CD4-positive, CD25-positive, alpha-beta regulatory T cell (primary cell): ENCODE measurements at regions not wholly inside any gene's neighbourhood (a gene's known extent, or its start where the extent isn't known, plus 50 kb on each side); places are given as distances from the start of the nearest gene placed in this dataset.

Source experiments
- ATAC-seq, 2 donors: fragments of 150-1000 bp; cut with Tn5 transposase; one replicate each; pipeline ENCODE4 v1.10.0; 2021; ENCODE audit warnings: low read depth in 2 of 2, moderate number of reproducible peaks in 2 of 2, moderate library complexity in 1 of 2
- DNase-seq, 3 donors: peaks; one replicate each; pipeline versions ENCODE4 v3.0.0 to v3.0.0-alpha.2; 2012 to 2022; ENCODE audit warnings: mixed read lengths in 1 of 3
- H3K27ac ChIP-seq: one replicate; pipeline ENCODE4 v1.7.0; 2013; ENCODE audit warnings: mild to moderate bottlenecking, low read length; ENCODE audit not compliant: insufficient read depth, poor library complexity, severe bottlenecking
- H3K27me3 ChIP-seq: one replicate; pipeline ENCODE4 v1.7.0; 2013; ENCODE audit warnings: low read length; ENCODE audit not compliant: control insufficient read depth, insufficient read depth
- H3K36me3 ChIP-seq: one replicate; pipeline ENCODE4 v1.7.0; 2013; ENCODE audit warnings: mild to moderate bottlenecking, low read length, moderate library complexity; ENCODE audit not compliant: control insufficient read depth, insufficient read depth
- H3K4me1 ChIP-seq: 2 replicates; pipeline ENCODE4 v1.7.0; 2013; ENCODE audit warnings: mild to moderate bottlenecking, low read length; ENCODE audit not compliant: insufficient read depth, control insufficient read depth, poor library complexity, severe bottlenecking
- H3K4me3 ChIP-seq: one replicate; pipeline ENCODE4 v1.7.0; 2013; ENCODE audit warnings: low read depth, mild to moderate bottlenecking, low read length, moderate library complexity
- H3K9me3 ChIP-seq, 2 experiments: 1 replicate in 1 of 2; 2 replicates in 1 of 2; pipeline ENCODE4 v1.7.0; 2013; ENCODE audit warnings: low read length in 2 of 2, mild to moderate bottlenecking in 1 of 2, moderate library complexity in 1 of 2; ENCODE audit not compliant: control insufficient read depth in 2 of 2
- H3K27ac Mint-ChIP-seq, 3 donors: one replicate each; pipeline ENCODE4 v1.8.0; 2020 to 2022; ENCODE audit warnings: mild to moderate bottlenecking in 3 of 3, mixed read lengths in 3 of 3, moderate library complexity in 2 of 3
- H3K27me3 Mint-ChIP-seq: one replicate; pipeline ENCODE4 v1.8.0; 2022; ENCODE audit warnings: mild to moderate bottlenecking, mixed read lengths
- H3K36me3 Mint-ChIP-seq: one replicate; pipeline ENCODE4 v1.8.0; 2020; ENCODE audit warnings: mixed read lengths
- H3K4me1 Mint-ChIP-seq, 4 donors: one replicate each; pipeline ENCODE4 v1.8.0; 2020 to 2022; ENCODE audit warnings: mixed read lengths in 4 of 4, mild to moderate bottlenecking in 1 of 4
- H3K4me3 Mint-ChIP-seq, 4 donors: one replicate each; pipeline ENCODE4 v1.8.0; 2020 to 2022; ENCODE audit warnings: mild to moderate bottlenecking in 4 of 4, mixed read lengths in 4 of 4, moderate library complexity in 3 of 4
- H3K9me3 Mint-ChIP-seq, 7 donors: one replicate each; pipeline ENCODE4 v1.8.0; 2020 to 2022; ENCODE audit warnings: mixed read lengths in 7 of 7, mild to moderate bottlenecking in 3 of 7, moderate library complexity in 2 of 7

DNA sequence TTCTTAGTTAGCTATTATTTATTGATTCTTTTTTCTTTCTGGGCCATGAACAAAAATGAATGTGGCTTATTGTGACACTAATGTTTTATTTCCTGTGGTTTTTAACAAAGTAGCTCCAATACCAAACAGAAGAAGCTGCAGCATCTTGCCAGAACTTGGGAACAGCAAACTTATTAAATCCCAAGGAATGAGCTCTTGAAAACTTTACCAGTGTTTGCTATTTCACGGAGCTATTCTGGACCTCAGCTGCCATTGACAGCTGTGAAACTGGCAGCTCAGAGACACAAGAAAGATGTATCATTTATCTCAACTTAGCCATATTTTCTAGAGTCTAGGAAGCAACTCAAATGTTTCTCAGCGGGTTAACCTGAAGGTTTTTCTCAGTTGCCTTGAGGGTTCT, 91.0 kb upstream of the NEUROD1 start:
- Histone ChIP-seq H3K4me1 (no peaks in the 10 kb centered on the region), H3K36me3 (no peaks in the 10 kb centered on the region), H3K27ac (no peak overlapping the region), H3K4me3 (no peak overlapping the region), H3K9me3 (no peaks in the 10 kb centered on the region), H3K27me3 (peaks cover 8% of the 10 kb centered on the region)
- H3K27me3 Mint-ChIP-seq, result peaks cover 20% of the 10 kb centered on the region
- DNase-seq (no peak), ATAC-seq (no peak)
- peaks cover 0 to 1% (median 0%) of the 10 kb centered on the region in 7 donors for H3K9me3 Mint-ChIP-seq
- no peak overlapping the region for H3K4me3 Mint-ChIP-seq
- peaks cover 0 to 6% (median 2%) of the 10 kb centered on the region in 4 donors for H3K4me1 Mint-ChIP-seq
- H3K27ac Mint-ChIP-seq, result no peak overlapping the region
- H3K36me3 Mint-ChIP-seq, result no peaks in the 10 kb centered on the region

DNA sequence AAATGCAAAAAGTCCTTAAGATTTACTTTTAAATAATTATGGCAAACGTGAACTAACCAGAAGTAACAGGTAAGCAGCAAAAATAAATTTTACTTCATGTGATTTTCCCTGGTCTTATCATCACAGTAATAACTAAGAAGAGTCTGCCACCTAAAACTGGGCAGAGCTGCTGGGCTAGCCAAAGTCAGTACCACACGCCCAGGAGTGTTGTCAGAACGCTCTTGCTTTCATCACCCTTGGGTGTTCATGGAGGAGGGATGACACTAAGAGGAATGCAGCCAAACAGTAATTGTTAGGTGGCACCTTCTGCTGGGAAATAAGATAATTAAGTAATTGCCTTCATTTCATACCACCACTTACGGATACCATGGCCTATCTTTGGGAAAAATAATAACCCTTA, 92.0 kb upstream of the NEUROD1 start:
- H3K27ac ChIP-seq, result no peak overlapping the region
- Mint-ChIP-seq H3K27ac (no peak overlapping the region), H3K27me3 (peaks cover 20% of the 10 kb centered on the region), H3K4me3 (no peak overlapping the region), H3K36me3 (no peaks in the 10 kb centered on the region), H3K9me3 (peaks cover 0 to 1% (median 0%) of the 10 kb centered on the region in 7 donors), H3K4me1 (peaks cover 0 to 6% (median 2%) of the 10 kb centered on the region in 4 donors)
- no peaks in the 10 kb centered on the region for H3K4me1 ChIP-seq
- DNase-seq (no peak), ATAC-seq (no peak)
- no peaks in the 10 kb centered on the region for H3K9me3 ChIP-seq
- no peaks in the 10 kb centered on the region for H3K36me3 ChIP-seq
- H3K27me3 ChIP-seq, result peaks cover 8% of the 10 kb centered on the region
- no peak overlapping the region for H3K4me3 ChIP-seq

DNA sequence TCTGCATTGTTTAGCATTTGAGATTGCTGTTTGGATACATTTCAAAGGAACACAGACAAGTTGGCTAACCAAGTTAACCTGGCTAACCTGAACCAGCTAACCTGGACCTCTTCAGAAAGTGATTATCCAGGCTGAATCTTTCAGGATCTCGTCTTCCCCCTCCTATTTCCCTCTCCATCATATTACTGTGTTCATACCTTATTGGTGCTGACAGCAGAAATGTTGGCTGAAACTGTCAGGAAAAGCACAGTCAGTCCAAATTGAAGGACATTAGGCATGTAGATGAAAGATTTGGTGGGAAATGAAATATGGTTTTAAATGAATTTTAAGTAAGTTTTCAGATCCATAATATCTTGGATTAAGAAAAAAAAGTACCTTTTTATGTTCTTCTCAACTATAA, 92.5 kb upstream of the NEUROD1 start:
- Histone ChIP-seq H3K9me3 (no peaks in the 10 kb centered on the region), H3K4me3 (no peak overlapping the region), H3K27me3 (peaks cover 8% of the 10 kb centered on the region), H3K4me1 (no peaks in the 10 kb centered on the region), H3K27ac (no peak overlapping the region), H3K36me3 (no peaks in the 10 kb centered on the region)
- DNase-seq, result no peak
- peaks cover 0 to 6% (median 2%) of the 10 kb centered on the region in 4 donors for H3K4me1 Mint-ChIP-seq
- H3K27me3 Mint-ChIP-seq, result peaks cover 20% of the 10 kb centered on the region
- no peak overlapping the region for H3K4me3 Mint-ChIP-seq
- H3K9me3 Mint-ChIP-seq, result peaks cover 0 to 1% (median 0%) of the 10 kb centered on the region in 7 donors
- no peak overlapping the region for H3K27ac Mint-ChIP-seq
- no peaks in the 10 kb centered on the region for H3K36me3 Mint-ChIP-seq
- no peak for ATAC-seq

DNA sequence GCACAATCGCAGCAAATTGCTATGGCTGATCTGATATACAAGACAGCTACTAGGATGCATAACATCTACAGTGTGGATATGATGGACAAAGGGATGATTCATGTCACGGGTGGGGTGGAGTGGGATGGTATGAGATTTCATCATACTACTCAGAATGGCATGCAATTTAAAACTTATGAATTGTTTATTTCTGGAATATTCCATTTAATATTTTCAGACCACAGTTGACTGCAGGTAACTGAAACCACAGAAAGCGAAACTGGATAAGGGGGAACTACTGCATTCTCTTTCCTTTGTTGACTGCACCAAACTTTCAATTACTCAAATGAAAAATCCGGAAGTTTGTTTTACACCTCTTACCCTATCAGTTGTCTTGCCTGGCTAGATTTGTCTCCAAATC, 94.4 kb upstream of the NEUROD1 start:
- DNase-seq, result no peak
- peaks cover 8% of the 10 kb centered on the region for H3K27me3 ChIP-seq
- Mint-ChIP-seq H3K36me3 (no peaks in the 10 kb centered on the region), H3K27ac (no peak overlapping the region), H3K4me1 (peaks cover 0 to 6% (median 2%) of the 10 kb centered on the region in 4 donors), H3K27me3 (peaks cover 14% of the 10 kb centered on the region), H3K4me3 (no peak overlapping the region), H3K9me3 (no peaks in the 10 kb centered on the region)
- no peaks in the 10 kb centered on the region for H3K4me1 ChIP-seq
- H3K9me3 ChIP-seq, result no peaks in the 10 kb centered on the region
- H3K4me3 ChIP-seq, result no peak overlapping the region
- no peak for ATAC-seq
- H3K36me3 ChIP-seq, result no peaks in the 10 kb centered on the region
- no peak overlapping the region for H3K27ac ChIP-seq

DNA sequence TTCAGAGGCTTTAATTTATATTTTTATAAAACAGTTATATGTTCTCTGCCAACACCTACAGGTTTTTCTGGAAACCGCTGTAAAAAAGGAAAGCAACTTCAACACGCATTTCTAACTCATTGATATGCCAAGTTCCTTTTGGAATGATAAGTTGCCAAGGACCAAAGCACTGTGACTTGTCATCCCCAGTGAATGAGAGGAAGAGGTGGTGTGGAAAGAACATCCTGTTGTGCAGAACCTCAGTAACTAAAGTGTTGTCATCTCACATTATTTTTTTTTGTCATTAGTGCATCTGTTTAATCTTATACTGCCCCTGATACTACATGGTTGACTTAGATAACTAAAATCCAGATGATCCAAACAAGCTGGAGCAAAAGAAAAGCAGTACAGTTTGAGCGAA, 96.0 kb upstream of the NEUROD1 start:
- no peak for DNase-seq

DNA sequence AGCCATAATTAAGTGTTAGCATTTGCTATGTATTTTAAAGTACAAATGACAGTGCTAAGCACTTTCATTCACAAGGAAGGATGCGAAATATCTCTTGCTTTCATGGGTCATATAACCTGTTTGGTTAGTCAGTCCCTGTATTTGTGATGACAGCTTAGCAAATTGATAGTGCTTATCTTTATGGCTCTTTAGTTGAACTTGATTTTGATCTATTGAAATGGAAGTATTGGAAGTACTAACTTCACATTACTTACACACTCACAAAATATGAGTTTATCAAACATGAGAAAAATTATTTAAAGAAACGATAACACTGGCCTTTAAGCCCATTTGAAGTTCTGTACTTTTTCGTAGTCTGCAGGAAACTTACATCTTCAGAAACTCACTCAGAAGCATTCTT, 97.4 kb upstream of the NEUROD1 start:
- no peaks in the 10 kb centered on the region for H3K9me3 ChIP-seq
- Mint-ChIP-seq H3K9me3 (no peaks in the 10 kb centered on the region), H3K36me3 (no peaks in the 10 kb centered on the region), H3K4me1 (peaks cover 0 to 6% (median 2%) of the 10 kb centered on the region in 4 donors), H3K4me3 (no peak overlapping the region), H3K27ac (no peak overlapping the region), H3K27me3 (peaks cover 14% of the 10 kb centered on the region)
- no peaks in the 10 kb centered on the region for H3K4me1 ChIP-seq
- H3K27me3 ChIP-seq, result no peaks in the 10 kb centered on the region
- no peak overlapping the region for H3K27ac ChIP-seq
- no peak overlapping the region for H3K4me3 ChIP-seq
- H3K36me3 ChIP-seq, result no peaks in the 10 kb centered on the region
- ATAC-seq (no peak), DNase-seq (no peak)

More for the DNA sequence above, 96.0 kb upstream of the NEUROD1 start:
- Histone ChIP-seq H3K27ac (no peak overlapping the region), H3K27me3 (peaks cover 7% of the 10 kb centered on the region), H3K36me3 (no peaks in the 10 kb centered on the region), H3K4me3 (no peak overlapping the region), H3K9me3 (no peaks in the 10 kb centered on the region), H3K4me1 (no peaks in the 10 kb centered on the region)
- no peak for ATAC-seq
- Mint-ChIP-seq H3K4me1 (peaks cover 0 to 6% (median 2%) of the 10 kb centered on the region in 4 donors), H3K9me3 (no peaks in the 10 kb centered on the region), H3K36me3 (no peaks in the 10 kb centered on the region), H3K27ac (no peak overlapping the region), H3K4me3 (no peak overlapping the region), H3K27me3 (peaks cover 14% of the 10 kb centered on the region)

DNA sequence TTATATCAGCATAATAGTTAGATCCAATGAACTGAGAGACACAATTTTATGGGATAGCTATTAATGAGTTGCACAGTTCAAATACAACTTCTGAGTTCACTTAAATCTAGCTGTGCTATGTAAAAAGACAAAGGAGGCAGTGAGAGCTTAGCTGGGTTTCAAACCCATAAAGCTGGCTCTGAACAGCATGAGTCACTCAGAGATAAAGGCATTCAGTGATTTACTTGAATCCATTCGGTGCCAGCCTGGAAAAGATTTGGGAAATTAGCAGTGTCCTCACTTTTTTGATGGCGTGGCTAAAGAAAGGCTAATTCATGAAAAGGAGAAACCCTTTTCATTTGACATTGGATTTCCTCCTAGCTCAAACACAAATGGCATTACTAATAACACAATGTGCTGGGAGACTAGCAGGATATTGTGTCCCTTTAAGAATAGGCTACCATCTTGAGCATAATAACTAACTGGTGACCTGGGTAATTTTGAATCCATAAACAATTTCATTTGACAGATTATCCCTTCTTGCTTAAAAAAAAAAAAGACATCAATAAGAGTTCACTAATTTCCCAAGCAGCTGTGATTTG, 98.4 kb upstream of the NEUROD1 start:
- peaks cover 0 to 4% (median 0%) of the 10 kb centered on the region in 4 donors for H3K4me1 Mint-ChIP-seq
- H3K27ac Mint-ChIP-seq, result no peak overlapping the region
- H3K4me3 Mint-ChIP-seq, result no peak overlapping the region
- H3K36me3 ChIP-seq, result no peaks in the 10 kb centered on the region
- no peaks in the 10 kb centered on the region for H3K27me3 ChIP-seq
- H3K27ac ChIP-seq, result no peak overlapping the region
- no peaks in the 10 kb centered on the region for H3K9me3 Mint-ChIP-seq
- peaks cover 10% of the 10 kb centered on the region for H3K27me3 Mint-ChIP-seq
- H3K4me1 ChIP-seq, result no peaks in the 10 kb centered on the region
- ATAC-seq, result no peak
- no peak overlapping the region for H3K4me3 ChIP-seq
- no peak for DNase-seq
- H3K9me3 ChIP-seq, result no peaks in the 10 kb centered on the region
- H3K36me3 Mint-ChIP-seq, result no peaks in the 10 kb centered on the region

DNA sequence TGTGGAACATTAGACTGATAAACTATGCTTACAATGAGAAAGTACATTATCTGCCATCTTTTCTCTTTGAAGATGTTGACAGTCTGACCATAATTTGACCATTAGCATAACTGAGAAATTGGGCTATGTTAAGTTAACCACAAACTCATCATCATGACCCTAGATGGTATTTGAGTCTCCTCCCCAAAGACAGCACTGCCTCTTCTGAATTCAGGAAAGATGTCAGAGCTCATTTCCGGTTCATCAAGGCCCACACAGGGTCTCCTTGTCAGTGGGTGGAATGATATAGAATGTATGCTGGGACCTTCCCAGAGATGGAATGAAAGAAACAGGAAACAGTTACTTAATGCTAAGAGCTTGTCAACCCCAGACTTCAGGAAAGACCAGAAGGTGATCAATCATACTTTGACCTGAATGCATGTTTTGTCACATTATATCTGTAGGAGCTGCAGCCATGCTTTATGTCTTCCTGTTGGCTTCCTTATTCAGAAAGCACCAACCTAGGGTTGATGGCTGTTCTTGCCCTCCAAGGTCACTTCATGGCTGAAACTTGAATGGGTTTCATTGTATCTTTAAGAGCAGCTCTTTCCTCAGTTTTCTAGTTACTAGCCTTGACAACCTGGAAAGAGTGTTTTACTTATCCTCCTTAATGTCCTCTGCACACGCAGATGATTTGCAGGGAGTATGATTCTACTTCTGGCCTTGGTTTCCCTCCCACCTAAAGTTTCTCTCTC, 99.1 kb upstream of the NEUROD1 start:
- DNase-seq (no peak), ATAC-seq (no peak)
- Mint-ChIP-seq H3K27me3 (peaks cover 6% of the 10 kb centered on the region), H3K4me1 (no peaks in the 10 kb centered on the region), H3K4me3 (no peak overlapping the region), H3K36me3 (no peaks in the 10 kb centered on the region), H3K9me3 (no peaks in the 10 kb centered on the region), H3K27ac (no peak overlapping the region)
- Histone ChIP-seq H3K9me3 (no peaks in the 10 kb centered on the region), H3K4me1 (no peaks in the 10 kb centered on the region), H3K27me3 (no peaks in the 10 kb centered on the region), H3K27ac (no peak overlapping the region), H3K36me3 (no peaks in the 10 kb centered on the region), H3K4me3 (no peak overlapping the region)
